ENCODE measurements at regions not wholly inside any gene's neighbourhood (a gene's known extent, or its start where the extent isn't known, plus 50 kb on each side); places are given as distances from the start of the nearest gene placed in this dataset.

GRCh38 chr13:97091196-97091595 lies 96.9 kb upstream of the OXGR1 start (continued):
- no peak for TF ChIP-seq ZNF274 (IDR thresholded peaks at IDR 0.05; ENCODE audit: borderline replicate concordance, extremely low read depth, low read length)
- TF ChIP-seq CBX5 (IDR thresholded peaks at IDR 0.05; ENCODE audit: low read depth, low read length), result no peak
- TF ChIP-seq GTF2F1 (IDR thresholded peaks at IDR 0.05; ENCODE audit: borderline replicate concordance, low read depth, low read length), result no peak
